GM10266 (cell line): ENCODE measurements at regions not wholly inside any gene's neighbourhood (a gene's known extent, or its start where the extent isn't known, plus 50 kb on each side); places are given as distances from the start of the nearest gene placed in this dataset.

Source experiments
- DNase-seq: peaks from one replicate; pipeline ENCODE4 v3.0.0; 2012; ENCODE audit errors: extremely low spot score
- TF ChIP-seq, protein P1 (sequence below): IDR thresholded peaks from 2 replicates; pipeline ENCODE4 v1.5.1; 2012; ENCODE audit warnings: mild to moderate bottlenecking, low read depth; ENCODE audit not compliant: control insufficient read depth, insufficient read depth; ENCODE audit errors: missing control alignments

- DNase-seq, result no peak
- TF ChIP-seq, protein P1, sequence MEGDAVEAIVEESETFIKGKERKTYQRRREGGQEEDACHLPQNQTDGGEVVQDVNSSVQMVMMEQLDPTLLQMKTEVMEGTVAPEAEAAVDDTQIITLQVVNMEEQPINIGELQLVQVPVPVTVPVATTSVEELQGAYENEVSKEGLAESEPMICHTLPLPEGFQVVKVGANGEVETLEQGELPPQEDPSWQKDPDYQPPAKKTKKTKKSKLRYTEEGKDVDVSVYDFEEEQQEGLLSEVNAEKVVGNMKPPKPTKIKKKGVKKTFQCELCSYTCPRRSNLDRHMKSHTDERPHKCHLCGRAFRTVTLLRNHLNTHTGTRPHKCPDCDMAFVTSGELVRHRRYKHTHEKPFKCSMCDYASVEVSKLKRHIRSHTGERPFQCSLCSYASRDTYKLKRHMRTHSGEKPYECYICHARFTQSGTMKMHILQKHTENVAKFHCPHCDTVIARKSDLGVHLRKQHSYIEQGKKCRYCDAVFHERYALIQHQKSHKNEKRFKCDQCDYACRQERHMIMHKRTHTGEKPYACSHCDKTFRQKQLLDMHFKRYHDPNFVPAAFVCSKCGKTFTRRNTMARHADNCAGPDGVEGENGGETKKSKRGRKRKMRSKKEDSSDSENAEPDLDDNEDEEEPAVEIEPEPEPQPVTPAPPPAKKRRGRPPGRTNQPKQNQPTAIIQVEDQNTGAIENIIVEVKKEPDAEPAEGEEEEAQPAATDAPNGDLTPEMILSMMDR, result no peak
Observed at GRCh38 chr10:30765616-30766015, 136.1 kb upstream of the LYZL2 start.

DNA sequence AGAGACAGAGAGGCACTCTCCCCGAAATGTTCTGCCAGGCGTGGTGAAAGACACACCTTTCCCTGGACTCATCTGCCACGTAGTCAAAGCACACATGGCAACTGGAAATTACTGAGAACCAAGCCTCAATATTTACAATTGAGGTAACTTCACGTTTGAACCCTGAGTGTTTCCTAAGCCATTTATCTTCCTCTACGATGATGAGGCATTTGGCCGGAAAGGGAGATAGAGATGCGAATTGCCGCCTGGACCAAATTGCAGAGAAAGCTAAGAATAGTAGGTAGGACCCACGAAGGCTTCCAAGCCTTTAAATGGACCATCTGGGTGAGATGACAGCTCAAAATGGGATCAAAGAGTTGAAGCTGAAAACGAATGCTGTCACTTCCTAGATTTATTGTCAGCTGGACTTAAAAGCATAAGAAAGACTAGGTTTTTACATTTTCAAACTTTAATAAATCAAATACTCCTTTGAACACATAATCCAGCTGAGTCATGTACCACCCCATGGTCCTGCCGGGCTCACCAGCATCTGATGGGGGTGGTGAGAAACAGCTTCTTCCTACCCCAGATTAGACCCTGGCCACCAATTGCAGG is 135.6 kb upstream of the LYZL2 start:
- TF ChIP-seq, protein P1, result no peak
- DNase-seq, result no peak

- DNase-seq, result no peak
- TF ChIP-seq, protein P1, result no peak
Observed at GRCh38 chr10:30763918-30764317, 134.4 kb upstream of the LYZL2 start.

GRCh38 chr10:30762620-30763019 is 133.1 kb upstream of the LYZL2 start:
- no peak for DNase-seq

GRCh38 chr10:30759423-30759822 is 129.9 kb upstream of the LYZL2 start:
- TF ChIP-seq, protein P1, result no peak
- DNase-seq, result no peak

More at GRCh38 chr10:30762620-30763019, 133.1 kb upstream of the LYZL2 start:
- TF ChIP-seq, protein P1, result no peak

DNA sequence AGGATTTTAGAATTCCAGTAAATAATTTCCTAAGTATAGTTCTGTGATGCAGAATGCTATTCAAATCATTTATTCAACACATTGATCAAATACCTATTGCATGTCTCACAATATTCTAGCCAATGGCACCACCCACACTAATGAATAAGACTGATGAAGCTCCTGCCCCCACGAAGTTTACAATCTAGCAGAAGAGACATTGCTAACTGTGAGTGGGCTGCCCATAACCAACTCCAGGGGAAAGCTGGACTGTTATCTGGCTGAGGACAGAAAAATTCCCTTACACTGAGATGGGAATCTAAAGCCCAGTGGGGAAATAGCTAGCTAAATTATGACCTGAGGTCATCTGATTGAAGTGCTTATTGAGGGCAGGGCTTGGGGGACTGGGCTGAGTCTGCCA is 128.8 kb upstream of the LYZL2 start:
- TF ChIP-seq, protein P1, result no peak
- DNase-seq, result no peak

DNA sequence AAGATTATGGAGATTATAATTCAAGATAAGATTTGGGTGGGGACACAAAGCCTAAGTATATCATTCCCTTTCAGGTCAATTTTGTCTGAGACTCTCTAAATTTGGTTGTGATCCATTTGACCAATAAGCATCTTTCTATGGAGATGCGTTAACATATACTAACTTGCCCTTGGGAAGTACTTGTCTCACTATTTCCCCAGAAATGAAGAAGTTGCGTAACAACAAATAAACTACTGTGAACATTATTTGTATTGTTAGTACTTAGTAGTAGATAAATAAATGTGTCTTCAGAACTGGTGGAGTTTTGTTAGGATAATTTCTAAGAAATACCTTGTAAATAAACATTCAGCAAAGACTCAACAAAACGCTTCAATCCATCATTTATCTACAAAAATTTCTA is 127.3 kb upstream of the LYZL2 start:
- TF ChIP-seq, protein P1, result no peak

More for the DNA sequence above, 127.3 kb upstream of the LYZL2 start:
- DNase-seq, result no peak
